Fibroblast of lung (primary cell): ENCODE measurements at regions not wholly inside any gene's neighbourhood (a gene's known extent, or its start where the extent isn't known, plus 50 kb on each side); places are given as distances from the start of the nearest gene placed in this dataset.
"Not testable (repeated sequence)": the region's sequence is repeated elsewhere in the genome, so short reads cannot be mapped to it uniquely, and the experiment has no call there.

Source experiments
- DNase-seq, 2 donors: peaks; one replicate each; pipeline versions ENCODE4 v3.0.0 to v3.0.0-alpha.2; 2010; ENCODE audit warnings: low read depth in 2 of 2
- H2AFZ ChIP-seq: 2 replicates; pipeline ENCODE4 v1.5.1; 2012; ENCODE audit warnings: low read length, control low read depth, inconsistent platforms
- H3K27ac ChIP-seq: 2 replicates; pipeline ENCODE4 v1.5.1; 2011; ENCODE audit warnings: low read length, control low read depth; ENCODE audit not compliant: insufficient read depth
- H3K27me3 ChIP-seq: 2 replicates; pipeline ENCODE4 v1.5.1; 2011; ENCODE audit warnings: mild to moderate bottlenecking, low read length; ENCODE audit not compliant: control insufficient read depth, insufficient read depth
- H3K36me3 ChIP-seq: 2 replicates; pipeline ENCODE4 v1.5.1; 2011; ENCODE audit warnings: low read length; ENCODE audit not compliant: control insufficient read depth, insufficient read depth
- H3K4me1 ChIP-seq: 2 replicates; pipeline ENCODE4 v1.5.1; 2011; ENCODE audit warnings: low read length; ENCODE audit not compliant: control insufficient read depth, insufficient read depth; ENCODE audit errors: extremely low read depth
- H3K4me2 ChIP-seq: 2 replicates; pipeline ENCODE4 v1.5.1; 2011; ENCODE audit warnings: low read length, control low read depth; ENCODE audit not compliant: insufficient read depth; ENCODE audit errors: extremely low read depth
- H3K4me3 ChIP-seq, 4 experiments: fragments of 200-600 bp in 1 of 4; sonication (generic) in 1 of 4; replicated peaks in 1 of 4; 2 replicates each; pipeline ENCODE4 v1.5.1; 2011 to 2016; ENCODE audit warnings: low read length in 4 of 4, low read depth in 3 of 4, mild to moderate bottlenecking in 3 of 4, control low read depth in 2 of 4, inconsistent platforms in 1 of 4, mixed read lengths in 1 of 4; ENCODE audit not compliant: insufficient read depth in 1 of 4; ENCODE audit errors: control extremely low read depth in 1 of 4
- H3K79me2 ChIP-seq: 2 replicates; pipeline ENCODE4 v1.5.1; 2012; ENCODE audit warnings: mild to moderate bottlenecking, low read length, inconsistent platforms; ENCODE audit not compliant: control insufficient read depth, insufficient read depth
- H3K9ac ChIP-seq: 2 replicates; pipeline ENCODE4 v1.5.1; 2011; ENCODE audit warnings: mild to moderate bottlenecking, low read length, control low read depth; ENCODE audit not compliant: insufficient read depth
- H3K9me3 ChIP-seq: 2 replicates; pipeline ENCODE4 v1.5.1; 2012; ENCODE audit warnings: low read depth, low read length; ENCODE audit not compliant: control insufficient read depth, insufficient read depth
- H4K20me1 ChIP-seq: 2 replicates; pipeline ENCODE4 v1.5.1; 2011; ENCODE audit warnings: low read length; ENCODE audit not compliant: control insufficient read depth, insufficient read depth; ENCODE audit errors: extremely low read depth
- CTCF ChIP-seq, 2 donors: IDR thresholded peaks in 1 of 2; conservative IDR thresholded peaks in 1 of 2; 1 replicate in 1 of 2; 2 replicates in 1 of 2; pipeline ENCODE4 v1.5.1; 2011 to 2012; ENCODE audit warnings: low read length in 2 of 2, control low read depth in 1 of 2, inconsistent platforms in 1 of 2, low read depth in 1 of 2, mild to moderate bottlenecking in 1 of 2
- EZH2 ChIP-seq: IDR thresholded peaks from 2 replicates; pipeline ENCODE4 v1.5.1; 2012; ENCODE audit warnings: low read length, control low read depth, mild to moderate bottlenecking; ENCODE audit errors: missing control alignments

GRCh38 chr15:38134252-38134651, 118.4 kb upstream of the SPRED1 start:
- no peak overlapping the region for H3K4me3 ChIP-seq
- TF ChIP-seq EZH2 (no peak), CTCF (conservative IDR thresholded peaks at IDR 0.05 in 1 of 2, IDR thresholded peaks at IDR 0.05 in 1 of 2; ENCODE audit: low read depth in 1 of 2, low read length in 2 of 2) (no peak)
- no peak overlapping the region for H3K4me2 ChIP-seq
- H3K36me3 ChIP-seq: no peaks in the 10 kb centered on the region
- no peaks in the 10 kb centered on the region for H4K20me1 ChIP-seq
- H3K9me3 ChIP-seq: no peaks in the 10 kb centered on the region
- H3K27ac ChIP-seq: no peak overlapping the region
- H3K9ac ChIP-seq: no peak overlapping the region
- DNase-seq: no peak
- H3K4me1 ChIP-seq: peaks cover 10% of the 10 kb centered on the region
- no peaks in the 10 kb centered on the region for H3K27me3 ChIP-seq
- H3K79me2 ChIP-seq: no peaks in the 10 kb centered on the region
- H2AFZ ChIP-seq: no peak overlapping the region

GRCh38 chr15:38142195-38142594, 110.4 kb upstream of the SPRED1 start:
- not testable (repeated sequence) for H3K4me3 ChIP-seq, H3K27ac ChIP-seq, H3K9me3 ChIP-seq, H3K27me3 ChIP-seq, H3K79me2 ChIP-seq, H3K4me2 ChIP-seq, H2AFZ ChIP-seq, H3K36me3 ChIP-seq, DNase-seq, H4K20me1 ChIP-seq, H3K4me1 ChIP-seq, H3K9ac ChIP-seq

GRCh38 chr15:38144921-38145320, 107.7 kb upstream of the SPRED1 start:
- peak; percentile 28 to 31 for DNase-seq
- H2AFZ ChIP-seq: no peak overlapping the region
- H3K9ac ChIP-seq: no peak overlapping the region
- no peak overlapping the region for H3K4me2 ChIP-seq
- H3K27ac ChIP-seq: no peak overlapping the region
- H3K4me3 ChIP-seq: no peak overlapping the region
- no peaks in the 10 kb centered on the region for H3K9me3 ChIP-seq
- no peaks in the 10 kb centered on the region for H3K36me3 ChIP-seq
- no peaks in the 10 kb centered on the region for H4K20me1 ChIP-seq
- no peaks in the 10 kb centered on the region for H3K27me3 ChIP-seq
- H3K79me2 ChIP-seq: no peaks in the 10 kb centered on the region
- TF ChIP-seq EZH2: no peak
- TF ChIP-seq CTCF (conservative IDR thresholded peaks at IDR 0.05 in 1 of 2, IDR thresholded peaks at IDR 0.05 in 1 of 2; ENCODE audit: low read depth in 1 of 2, low read length in 2 of 2): no peak
- H3K4me1 ChIP-seq: no peaks in the 10 kb centered on the region
